ENCODE measurements at regions not wholly inside any gene's neighbourhood (a gene's known extent, or its start where the extent isn't known, plus 50 kb on each side); places are given as distances from the start of the nearest gene placed in this dataset.
A peak's percentile ranks its signal among the peaks of the same experiment; 100 is the strongest.

- no peak for DNase-seq (ENCODE audit: low read depth)
- H3K4me3 ChIP-seq (ENCODE audit: low read depth, low read length) = no peak overlapping the region
- TF ChIP-seq, protein P1, sequence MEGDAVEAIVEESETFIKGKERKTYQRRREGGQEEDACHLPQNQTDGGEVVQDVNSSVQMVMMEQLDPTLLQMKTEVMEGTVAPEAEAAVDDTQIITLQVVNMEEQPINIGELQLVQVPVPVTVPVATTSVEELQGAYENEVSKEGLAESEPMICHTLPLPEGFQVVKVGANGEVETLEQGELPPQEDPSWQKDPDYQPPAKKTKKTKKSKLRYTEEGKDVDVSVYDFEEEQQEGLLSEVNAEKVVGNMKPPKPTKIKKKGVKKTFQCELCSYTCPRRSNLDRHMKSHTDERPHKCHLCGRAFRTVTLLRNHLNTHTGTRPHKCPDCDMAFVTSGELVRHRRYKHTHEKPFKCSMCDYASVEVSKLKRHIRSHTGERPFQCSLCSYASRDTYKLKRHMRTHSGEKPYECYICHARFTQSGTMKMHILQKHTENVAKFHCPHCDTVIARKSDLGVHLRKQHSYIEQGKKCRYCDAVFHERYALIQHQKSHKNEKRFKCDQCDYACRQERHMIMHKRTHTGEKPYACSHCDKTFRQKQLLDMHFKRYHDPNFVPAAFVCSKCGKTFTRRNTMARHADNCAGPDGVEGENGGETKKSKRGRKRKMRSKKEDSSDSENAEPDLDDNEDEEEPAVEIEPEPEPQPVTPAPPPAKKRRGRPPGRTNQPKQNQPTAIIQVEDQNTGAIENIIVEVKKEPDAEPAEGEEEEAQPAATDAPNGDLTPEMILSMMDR (IDR thresholded peaks at IDR 0.05; ENCODE audit: insufficient read depth, low read depth, low read length) = no peak
Measured at GRCh38 chr20:50315586-50316551, 125.2 kb downstream of the CEBPB start.

DNA sequence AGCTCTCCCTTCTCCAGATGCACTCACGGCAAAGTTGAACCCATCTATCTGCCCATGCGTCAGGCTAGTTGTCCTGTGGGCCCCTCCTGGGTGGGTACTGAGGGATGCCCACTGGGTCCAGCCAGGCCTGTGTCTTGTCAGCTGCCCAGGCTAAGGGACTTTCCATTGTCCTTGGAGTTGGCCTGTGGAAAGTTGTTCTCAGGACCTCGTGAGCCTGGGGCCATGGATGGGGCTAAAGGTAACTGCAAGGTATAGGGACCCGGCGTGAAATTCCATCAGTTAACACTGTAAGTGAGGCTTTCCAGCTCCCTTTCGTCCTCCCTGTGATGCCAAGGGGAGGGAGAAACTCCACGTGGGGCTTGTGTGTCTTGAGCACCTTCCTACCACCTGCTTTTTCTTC lies 126.5 kb downstream of the CEBPB start:
- TF ChIP-seq, protein P1 (IDR thresholded peaks at IDR 0.05; ENCODE audit: insufficient read depth, low read depth, low read length) = no peak
- DNase-seq (ENCODE audit: low read depth) = no peak
- H3K4me3 ChIP-seq (ENCODE audit: low read depth, low read length) = no peak overlapping the region

- no peak for DNase-seq (ENCODE audit: low read depth)
- no peak overlapping the region for H3K4me3 ChIP-seq (ENCODE audit: low read depth, low read length)
- TF ChIP-seq, protein P1 (IDR thresholded peaks at IDR 0.05; ENCODE audit: insufficient read depth, low read depth, low read length) = no peak
Measured at GRCh38 chr20:50317609-50318008, 127.0 kb downstream of the CEBPB start.

GRCh38 chr20:50318710-50319109 lies 128.1 kb downstream of the CEBPB start:
- DNase-seq (ENCODE audit: low read depth) = no peak
- TF ChIP-seq, protein P1 (IDR thresholded peaks at IDR 0.05; ENCODE audit: insufficient read depth, low read depth, low read length) = no peak

GRCh38 chr20:50320005-50320900 lies 129.6 kb downstream of the CEBPB start:
- no peak for DNase-seq (ENCODE audit: low read depth)
- TF ChIP-seq, protein P1 (IDR thresholded peaks at IDR 0.05; ENCODE audit: insufficient read depth, low read depth, low read length) = no peak
- H3K4me3 ChIP-seq (ENCODE audit: low read depth, low read length) = peak overlapping the region; percentile 52

More at GRCh38 chr20:50318710-50319109, 128.1 kb downstream of the CEBPB start:
- no peak overlapping the region for H3K4me3 ChIP-seq (ENCODE audit: low read depth, low read length)

- TF ChIP-seq, protein P1 (IDR thresholded peaks at IDR 0.05; ENCODE audit: insufficient read depth, low read depth, low read length) = no peak
- H3K4me3 ChIP-seq (ENCODE audit: low read depth, low read length) = peak overlapping the region; percentile 52
- DNase-seq (ENCODE audit: low read depth) = peak; percentile 96
Measured at GRCh38 chr20:50320901-50321796, 130.5 kb downstream of the CEBPB start.

Data from fibroblast of villous mesenchyme (primary cell).